ENCODE measurements at regions not wholly inside any gene's neighbourhood (a gene's known extent, or its start where the extent isn't known, plus 50 kb on each side); places are given as distances from the start of the nearest gene placed in this dataset.

GRCh38 chr5:99005506-99005905, 76.7 kb upstream of the CHD1 start:
- no peak for TF ChIP-seq CTCF (IDR thresholded peaks at IDR 0.05)
- no peak overlapping the region for H2AFZ ChIP-seq (ENCODE audit: insufficient read depth, low read depth, low read length, poor library complexity, severe bottlenecking)
- no peak for DNase-seq

GRCh38 chr5:99004960-99005359, 76.2 kb upstream of the CHD1 start:
- H3K4me1 ChIP-seq (ENCODE audit: control insufficient read depth in 1 of 2, insufficient read depth in 2 of 2, low read length in 2 of 2), result peaks cover 12 to 16% of the 10 kb centered on the region in 2 donors
- no peak overlapping the region for H3K4me3 ChIP-seq (replicated peaks in 1 of 3; ENCODE audit: low read depth in 2 of 3, low read length in 3 of 3)
- H3K27ac Mint-ChIP-seq, result peak overlapping the region in 3 of 7 donors; percentile 17 to 57 (median 38)
- H3K27me3 ChIP-seq (ENCODE audit: control insufficient read depth in 2 of 2, insufficient read depth in 2 of 2, low read length in 2 of 2), result no peaks in the 10 kb centered on the region
- no peak overlapping the region for H3K27ac ChIP-seq (ENCODE audit: low read depth in 1 of 2, low read length in 2 of 2)
- H3K9me3 Mint-ChIP-seq, result peaks cover 0 to 6% (median 0%) of the 10 kb centered on the region in 7 donors
- peak; percentile 48 to 78 (median 53) for DNase-seq
- no peaks in the 10 kb centered on the region for H3K36me3 Mint-ChIP-seq
- no peaks in the 10 kb centered on the region for H3K27me3 Mint-ChIP-seq (ENCODE audit: low read depth in 3 of 3)
- H4K20me1 ChIP-seq (ENCODE audit: insufficient read depth, low read length), result no peaks in the 10 kb centered on the region
- no peaks in the 10 kb centered on the region for H3K36me3 ChIP-seq (replicated peaks in 1 of 2; ENCODE audit: control insufficient read depth in 1 of 2, insufficient read depth in 2 of 2, low read length in 2 of 2)
- no peak overlapping the region for H2AFZ ChIP-seq (ENCODE audit: insufficient read depth, low read depth, low read length, poor library complexity, severe bottlenecking)
- no peak overlapping the region for H3K4me2 ChIP-seq (replicated peaks; ENCODE audit: extremely low read depth, low read length, poor library complexity, severe bottlenecking)
- H3K4me3 Mint-ChIP-seq, result no peak overlapping the region
- no peaks in the 10 kb centered on the region for H3K79me2 ChIP-seq (ENCODE audit: insufficient read depth, low read length)
- intact Hi-C loops (cut with micrococcal nuclease), result no loop called here
- peaks cover 18% of the 10 kb centered on the region for H3K4me1 Mint-ChIP-seq
- H3K9ac ChIP-seq (ENCODE audit: insufficient read depth, low read length, poor library complexity, severe bottlenecking), result no peak overlapping the region
- no peak for TF ChIP-seq CTCF (IDR thresholded peaks at IDR 0.05)
- 20% methylated on average over 1 of the region's 1 CpG for WGBS (ENCODE audit: insufficient coverage)
- no peaks in the 10 kb centered on the region for H3K9me3 ChIP-seq (replicated peaks in 1 of 2; ENCODE audit: control insufficient read depth in 1 of 2, insufficient read depth in 1 of 2, low read length in 2 of 2)

More at GRCh38 chr5:99005506-99005905, 76.7 kb upstream of the CHD1 start:
- intact Hi-C loops (cut with micrococcal nuclease), result no loop called here
- Mint-ChIP-seq H3K9me3 (peaks cover 0 to 7% (median under 1%) of the 10 kb centered on the region in 7 donors), H3K27me3 (ENCODE audit: low read depth in 3 of 3) (no peaks in the 10 kb centered on the region), H3K27ac (peak overlapping the region in 1 of 7 donors; percentile 38), H3K4me1 (peaks cover 18% of the 10 kb centered on the region), H3K4me3 (no peak overlapping the region), H3K36me3 (no peaks in the 10 kb centered on the region)
- Histone ChIP-seq H3K9me3 (replicated peaks in 1 of 2; ENCODE audit: control insufficient read depth in 1 of 2, insufficient read depth in 1 of 2, low read length in 2 of 2) (no peaks in the 10 kb centered on the region), H4K20me1 (ENCODE audit: insufficient read depth, low read length) (no peaks in the 10 kb centered on the region), H3K27ac (ENCODE audit: low read depth in 1 of 2, low read length in 2 of 2) (no peak overlapping the region), H3K27me3 (ENCODE audit: control insufficient read depth in 2 of 2, insufficient read depth in 2 of 2, low read length in 2 of 2) (no peaks in the 10 kb centered on the region), H3K4me2 (replicated peaks; ENCODE audit: extremely low read depth, low read length, poor library complexity, severe bottlenecking) (no peak overlapping the region), H3K36me3 (replicated peaks in 1 of 2; ENCODE audit: control insufficient read depth in 1 of 2, insufficient read depth in 2 of 2, low read length in 2 of 2) (no peaks in the 10 kb centered on the region), H3K9ac (ENCODE audit: insufficient read depth, low read length, poor library complexity, severe bottlenecking) (no peak overlapping the region), H3K79me2 (ENCODE audit: insufficient read depth, low read length) (no peaks in the 10 kb centered on the region), H3K4me3 (replicated peaks in 1 of 3; ENCODE audit: low read depth in 2 of 3, low read length in 3 of 3) (no peak overlapping the region), H3K4me1 (ENCODE audit: control insufficient read depth in 1 of 2, insufficient read depth in 2 of 2, low read length in 2 of 2) (peaks cover 12 to 16% of the 10 kb centered on the region in 2 donors)
- no CpG with 5 or more reads among the region's 1 CpG for WGBS (ENCODE audit: insufficient coverage)
